ENCODE measurements at regions not wholly inside any gene's neighbourhood (a gene's known extent, or its start where the extent isn't known, plus 50 kb on each side); places are given as distances from the start of the nearest gene placed in this dataset.
"Not testable (repeated sequence)": the region's sequence is repeated elsewhere in the genome, so short reads cannot be mapped to it uniquely, and the experiment has no call there.

GRCh38 chr6:137657351-137657911, 163.2 kb upstream of the OLIG3 start:
- no peak for DNase-seq

DNA sequence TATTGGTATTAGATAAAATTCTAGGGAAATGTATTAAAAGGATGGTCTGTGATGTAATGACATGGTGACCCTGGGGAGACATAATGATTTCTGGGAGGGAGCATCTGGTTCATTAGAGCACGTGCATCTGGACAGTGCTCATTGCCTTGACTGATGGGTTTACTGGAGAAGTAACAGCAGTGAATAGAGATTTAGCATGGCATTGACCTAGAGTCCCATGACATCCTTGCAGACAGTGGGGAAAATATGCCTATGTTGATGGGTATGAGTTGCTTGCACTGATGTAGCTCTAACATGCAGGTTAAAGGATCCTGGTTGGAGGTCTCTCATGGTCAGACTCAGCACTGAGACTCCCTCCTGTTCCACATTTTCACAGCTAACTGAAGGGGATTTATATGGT, 164.1 kb upstream of the OLIG3 start:
- no peak for DNase-seq

DNA sequence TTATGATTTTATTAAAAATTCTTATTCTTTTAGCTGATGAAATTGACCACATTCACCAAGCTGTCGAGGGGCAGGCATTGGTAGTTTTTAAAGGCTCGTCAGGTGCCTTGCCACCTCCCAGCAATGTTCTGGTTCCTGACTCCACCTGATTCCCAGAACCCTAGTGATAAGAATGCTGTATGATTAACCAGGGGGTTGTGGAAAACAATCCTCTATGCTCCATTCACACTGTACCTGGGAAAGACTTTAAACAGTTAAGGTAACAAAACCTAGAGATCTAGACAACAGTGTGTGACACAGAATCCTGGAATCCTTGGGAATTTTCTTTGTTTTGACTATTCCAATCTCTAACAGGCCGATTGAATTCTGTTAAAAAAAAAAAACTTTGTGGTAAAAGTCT, 165.7 kb upstream of the OLIG3 start:
- no peak for DNase-seq

GRCh38 chr6:137660296-137660731, 166.1 kb upstream of the OLIG3 start:
- no peak for DNase-seq

- DNase-seq, result no peak
Observed at GRCh38 chr6:137661601-137662000, 167.4 kb upstream of the OLIG3 start.

DNA sequence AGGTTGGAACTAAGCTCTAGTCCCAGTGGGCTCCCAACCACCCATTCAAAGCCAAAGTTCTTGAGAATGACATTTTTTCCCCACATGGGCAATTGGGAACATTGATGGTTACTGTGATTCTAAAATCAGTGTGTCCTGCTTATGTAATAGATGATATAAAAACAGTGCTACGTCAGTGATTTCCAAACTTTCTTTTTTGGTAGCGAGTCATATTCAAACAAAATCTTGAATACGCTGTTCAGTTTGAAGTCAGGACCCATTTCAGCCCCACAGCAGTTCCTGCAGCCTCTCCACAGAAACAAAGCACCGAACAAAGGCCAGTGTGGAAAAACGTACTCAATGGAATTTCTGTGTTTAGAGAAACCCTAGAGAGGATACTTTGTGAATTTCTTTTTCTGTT, 170.0 kb upstream of the OLIG3 start:
- DNase-seq, result no peak

GRCh38 chr6:137665342-137665934, 171.2 kb upstream of the OLIG3 start:
- DNase-seq, result no peak

DNA sequence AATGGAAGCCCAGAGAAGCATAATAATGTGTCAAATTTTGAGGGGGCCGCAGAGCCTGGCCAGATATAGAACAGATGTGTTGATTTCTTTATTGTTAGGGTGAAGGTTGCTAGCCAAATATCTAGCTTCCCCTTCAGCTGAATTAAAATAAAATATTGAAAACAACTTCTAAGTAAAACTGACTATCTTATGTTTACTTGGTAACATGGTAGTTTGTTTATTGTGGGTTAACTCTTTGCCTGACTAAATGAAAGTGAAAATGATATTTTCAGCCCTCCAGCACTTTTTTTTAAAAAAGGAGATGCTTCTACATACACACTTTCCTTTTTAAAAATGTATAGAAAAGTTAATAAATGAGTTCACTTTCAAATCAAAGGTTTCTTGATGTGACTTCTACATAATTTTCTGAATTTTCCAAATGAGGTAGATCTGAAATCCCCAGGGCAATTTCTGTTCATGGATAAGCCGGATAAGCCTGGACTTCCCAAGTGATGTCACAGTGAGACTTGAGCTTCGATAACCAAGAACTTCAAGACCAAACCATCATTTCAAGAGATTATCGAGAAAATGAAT, 172.1 kb upstream of the OLIG3 start:
- DNase-seq, result no peak

GRCh38 chr6:137673603-137674002, 179.4 kb upstream of the OLIG3 start:
- DNase-seq, result no peak

GRCh38 chr6:137676888-137677287, 182.7 kb upstream of the OLIG3 start:
- no peak for DNase-seq

- DNase-seq, result no peak
Observed at GRCh38 chr6:137677709-137678108, 183.5 kb upstream of the OLIG3 start.

- no peak for DNase-seq
Observed at GRCh38 chr6:137678451-137678850, 184.3 kb upstream of the OLIG3 start.

DNA sequence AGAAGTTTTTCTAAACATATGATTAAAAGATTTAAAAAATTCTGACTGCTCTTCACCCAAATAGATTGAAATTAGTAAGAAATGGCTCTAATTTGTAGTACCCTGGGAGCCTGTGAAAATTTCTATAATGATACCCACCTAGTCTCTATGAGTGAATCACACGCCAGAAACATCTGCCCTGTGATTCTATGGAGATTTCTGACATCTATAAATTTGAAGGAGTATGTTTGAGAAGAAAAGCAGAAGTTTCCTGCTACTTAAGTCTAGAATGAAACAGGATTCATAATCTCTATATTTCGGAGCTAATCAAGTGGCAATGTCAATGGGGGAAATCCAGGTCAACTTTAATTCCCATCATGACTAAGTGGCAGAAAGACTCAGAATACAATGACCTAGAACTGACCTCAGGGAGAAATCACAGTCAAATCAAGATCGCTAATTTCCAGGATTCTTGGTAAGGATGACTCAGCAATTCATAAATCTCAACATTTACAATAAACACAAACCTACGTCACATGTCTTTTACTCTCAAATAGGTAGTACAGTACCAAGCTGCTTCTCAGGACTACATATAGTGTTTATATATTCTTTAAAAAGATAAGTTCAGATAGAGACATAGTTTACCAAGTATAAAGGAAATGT, 186.2 kb upstream of the TNFAIP3 start:
- DNase-seq, result no peak

GRCh38 chr6:137681445-137682009, 185.5 kb upstream of the TNFAIP3 start:
- no peak for DNase-seq

DNA sequence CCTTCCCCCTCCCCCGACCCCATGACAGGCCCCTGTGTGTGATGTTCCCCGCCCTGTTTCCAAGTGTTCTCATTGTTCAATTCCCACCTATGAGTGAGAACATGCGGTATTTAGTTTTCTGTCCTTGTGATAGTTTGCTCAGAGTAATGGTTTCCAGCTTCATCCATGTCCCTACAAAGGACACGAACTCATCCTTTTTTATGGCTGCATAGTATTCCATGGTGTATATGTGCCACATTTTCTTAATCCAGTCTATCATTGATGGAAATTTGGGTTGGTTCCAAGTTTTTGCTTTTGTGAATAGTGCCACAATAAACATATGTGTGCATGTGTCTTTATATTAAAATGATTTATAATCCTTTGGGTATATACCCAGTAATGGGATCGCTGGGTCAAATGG, 184.4 kb upstream of the TNFAIP3 start:
- not testable (repeated sequence) for DNase-seq

- no peak for DNase-seq
Observed at GRCh38 chr6:137683916-137684315, 183.1 kb upstream of the TNFAIP3 start.

DNA sequence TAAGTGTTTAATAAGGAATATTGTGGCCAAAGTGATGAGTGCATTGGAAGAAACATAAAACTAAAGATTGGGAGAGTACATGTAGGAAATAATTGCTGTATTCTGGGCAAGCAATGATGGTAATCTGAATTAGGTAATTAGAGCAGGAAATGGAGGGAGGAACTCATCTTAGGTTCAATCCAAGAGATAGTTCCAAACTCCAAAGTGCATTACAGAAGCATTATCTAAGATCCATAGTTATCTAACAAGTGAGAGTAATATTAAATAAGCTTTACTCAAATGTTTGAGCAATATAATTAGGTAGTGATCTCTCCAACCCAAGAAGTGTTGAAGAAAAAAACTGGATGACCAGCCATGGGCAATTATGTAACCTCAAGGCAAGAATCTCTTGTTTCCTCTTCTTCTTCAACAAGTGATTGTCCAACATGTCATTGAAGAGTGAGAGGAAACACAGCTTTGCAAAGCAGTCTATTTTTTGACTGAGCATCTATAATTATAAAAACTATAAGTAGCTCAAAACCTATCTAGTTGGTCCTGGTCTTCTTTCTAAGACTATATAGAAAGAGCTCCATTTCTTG, 181.2 kb upstream of the TNFAIP3 start:
- no peak for DNase-seq

GRCh38 chr6:137687818-137688217, 179.2 kb upstream of the TNFAIP3 start:
- no peak for DNase-seq

GRCh38 chr6:137688230-137688971, 178.7 kb upstream of the TNFAIP3 start:
- DNase-seq, result no peak

GRCh38 chr6:137689377-137689776, 177.7 kb upstream of the TNFAIP3 start:
- no peak for DNase-seq

- DNase-seq, result no peak
Observed at GRCh38 chr6:137690034-137690433, 177.0 kb upstream of the TNFAIP3 start.

DNA sequence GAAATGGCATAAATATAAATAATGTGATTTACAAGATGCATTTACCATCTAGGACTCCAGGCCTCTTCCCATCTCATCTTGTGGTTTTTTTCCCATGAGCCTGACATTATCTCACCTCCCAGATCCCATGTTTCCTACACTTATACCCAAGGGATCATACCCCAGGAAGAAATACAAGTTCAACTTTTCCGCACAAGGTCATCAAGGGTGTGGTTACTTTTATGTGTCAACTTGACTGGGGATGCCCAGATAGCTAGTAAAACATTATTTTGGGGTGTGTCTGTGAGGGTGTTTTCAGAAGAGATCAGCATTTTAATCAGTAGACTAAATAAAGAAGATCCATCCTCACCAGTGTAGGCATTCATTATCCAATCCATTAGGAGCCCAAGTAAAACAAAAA, 176.3 kb upstream of the TNFAIP3 start:
- DNase-seq, result no peak

DNA sequence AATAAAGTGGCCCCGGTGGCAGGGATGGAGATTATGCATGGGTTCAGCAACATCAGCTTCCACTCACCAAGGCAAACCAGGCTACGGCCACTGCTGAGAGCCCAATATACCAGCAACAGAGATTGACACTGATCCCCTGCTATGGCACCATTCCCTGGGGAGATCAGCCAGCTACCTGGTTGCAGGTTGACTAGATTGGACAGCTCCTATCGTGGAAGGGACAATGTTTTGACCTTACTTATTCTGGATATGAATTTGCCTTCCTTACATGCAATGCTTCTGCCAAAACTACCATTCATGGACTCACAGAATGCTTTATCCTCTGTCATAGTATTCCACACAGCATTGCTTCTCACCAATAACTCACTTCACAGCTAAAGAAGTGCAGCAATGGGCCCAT, 174.8 kb upstream of the TNFAIP3 start:
- no peak for DNase-seq
